Adrenal gland (tissue), 9 donors: ENCODE measurements at regions not wholly inside any gene's neighbourhood (a gene's known extent, or its start where the extent isn't known, plus 50 kb on each side); places are given as distances from the start of the nearest gene placed in this dataset.
"Not testable (repeated sequence)": the region's sequence is repeated elsewhere in the genome, so short reads cannot be mapped to it uniquely, and the experiment has no call there.

Source experiments
- DNase-seq, 7 donors: peaks; one replicate each; pipeline ENCODE4 v3.0.0-alpha.2; 2019 to 2020
- H3K27ac ChIP-seq, 5 donors: fragments of 200-600 bp; sonication (generic) in 4 of 5; 1 replicate in 3 of 5; 2 replicates in 2 of 5; pipeline versions ENCODE4 v1.5.1 to v1.8.0; 2016 to 2020; ENCODE audit warnings: mild to moderate bottlenecking in 1 of 5
- H3K27me3 ChIP-seq: fragments of 200-600 bp; 2 replicates; pipeline ENCODE4 v1.8.0; 2021
- H3K36me3 ChIP-seq, 2 donors: fragments of 200-600 bp; replicated peaks in 1 of 2; 1 replicate in 1 of 2; 2 replicates in 1 of 2; pipeline versions ENCODE4 v1.5.1 to v1.8.0; 2018 to 2022
- H3K4me1 ChIP-seq, 2 donors: fragments of 200-600 bp; replicated peaks in 1 of 2; 1 replicate in 1 of 2; 2 replicates in 1 of 2; pipeline versions ENCODE4 v1.5.1 to v1.8.0; 2018 to 2021
- H3K4me3 ChIP-seq, 4 donors: fragments of 200-600 bp; sonication (generic) in 3 of 4; one replicate each; pipeline ENCODE4 v1.5.1; 2016 to 2018
- H3K9me3 ChIP-seq, 3 donors: fragments of 200-600 bp; sonication (generic) in 1 of 3; replicated peaks in 1 of 3; 1 replicate in 2 of 3; 2 replicates in 1 of 3; pipeline versions ENCODE4 v1.5.1 to v1.8.0; 2016 to 2021
- POLR2A ChIP-seq, 2 donors: fragments of 450-650 bp; IDR thresholded peaks; one replicate each; pipeline ENCODE4 v1.6.1; 2017; ENCODE audit warnings: antibody characterized with exemption in 2 of 2, mild to moderate bottlenecking in 2 of 2, moderate library complexity in 1 of 2
- WGBS, 4 donors: extraction: QIAGEN DNeasy Blood & Tissue Kit in 2 of 4; methylation state at CpG; one replicate each; pipeline versions ENCODE4 v1.1.5 to v1.1.7; 2013 to 2017; 5-methylcytosine and 5-hydroxymethylcytosine counted together
- intact Hi-C, 2 donors: fragments of 100-400 bp; cut with DNase I; formaldehyde crosslinking; loops; one replicate each; pipeline versions ENCODE4 v1.14.1 to v1.15.0; 2022 to 2023
- TF ChIP-seq, protein P1 (sequence below), 6 experiments: fragments of 450-650 bp in 4 of 6; fragments of 200-600 bp in 2 of 6; sonication (generic) in 1 of 6; IDR thresholded peaks; 1 replicate in 5 of 6; 2 replicates in 1 of 6; pipeline versions ENCODE4 v1.5.1 to v1.8.0; 2016 to 2021; ENCODE audit warnings: antibody characterized with exemption in 6 of 6, mild to moderate bottlenecking in 2 of 6, moderate library complexity in 1 of 6
- donor health status: healthy with polysubstance abuse.
- donor health status: Bipolar disorder and iron deficiency.
- donor health status: DM: yes; HTN: yes; CAD: no.
- donor health status: DM: no; HTN: no; CAD: no.
- donor health status: DM: no; HTN: no; CAD: no.

DNA sequence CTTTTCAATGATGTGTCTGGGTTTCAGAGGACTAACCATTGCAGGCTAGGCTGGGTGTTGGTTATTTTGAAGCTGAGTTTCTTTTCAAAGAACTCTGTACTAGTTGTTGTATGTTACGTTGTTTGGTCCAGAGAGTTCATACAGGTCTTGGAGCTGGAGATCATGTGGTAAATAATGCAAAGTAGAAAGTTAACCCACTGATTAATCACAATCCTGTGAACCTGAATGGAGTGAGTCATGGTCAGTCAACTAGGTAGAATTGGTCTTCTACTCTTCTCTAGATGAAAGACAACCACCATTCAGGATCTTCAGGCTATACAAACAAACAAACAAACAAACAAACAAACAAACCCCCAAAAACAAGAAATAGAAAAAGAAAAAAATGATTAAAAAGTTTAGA is 388.9 kb upstream of the ACTBL2 start:
- Histone ChIP-seq H3K4me3 (no peak overlapping the region), H3K9me3 (no peaks in the 10 kb centered on the region), H3K36me3 (no peaks in the 10 kb centered on the region), H3K4me1 (no peaks in the 10 kb centered on the region), H3K27me3 (no peaks in the 10 kb centered on the region), H3K27ac (no peak overlapping the region)
- 75 to 85% (median 81%) methylated on average over 1 of the region's 1 CpG for WGBS, 4 donors
- DNase-seq = no peak
- intact Hi-C loops = loop anchor here in 1 of 2 donors (10.0 kb wide), 1 partner anchor 577 kb away; no protein-coding TSS in a partner anchor
- TF ChIP-seq, protein P1, sequence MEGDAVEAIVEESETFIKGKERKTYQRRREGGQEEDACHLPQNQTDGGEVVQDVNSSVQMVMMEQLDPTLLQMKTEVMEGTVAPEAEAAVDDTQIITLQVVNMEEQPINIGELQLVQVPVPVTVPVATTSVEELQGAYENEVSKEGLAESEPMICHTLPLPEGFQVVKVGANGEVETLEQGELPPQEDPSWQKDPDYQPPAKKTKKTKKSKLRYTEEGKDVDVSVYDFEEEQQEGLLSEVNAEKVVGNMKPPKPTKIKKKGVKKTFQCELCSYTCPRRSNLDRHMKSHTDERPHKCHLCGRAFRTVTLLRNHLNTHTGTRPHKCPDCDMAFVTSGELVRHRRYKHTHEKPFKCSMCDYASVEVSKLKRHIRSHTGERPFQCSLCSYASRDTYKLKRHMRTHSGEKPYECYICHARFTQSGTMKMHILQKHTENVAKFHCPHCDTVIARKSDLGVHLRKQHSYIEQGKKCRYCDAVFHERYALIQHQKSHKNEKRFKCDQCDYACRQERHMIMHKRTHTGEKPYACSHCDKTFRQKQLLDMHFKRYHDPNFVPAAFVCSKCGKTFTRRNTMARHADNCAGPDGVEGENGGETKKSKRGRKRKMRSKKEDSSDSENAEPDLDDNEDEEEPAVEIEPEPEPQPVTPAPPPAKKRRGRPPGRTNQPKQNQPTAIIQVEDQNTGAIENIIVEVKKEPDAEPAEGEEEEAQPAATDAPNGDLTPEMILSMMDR (IDR thresholded peaks at IDR 0.05) = no peak
- no peak for TF ChIP-seq POLR2A (IDR thresholded peaks at IDR 0.05)

- not testable (repeated sequence) for DNase-seq, H3K4me1 ChIP-seq, H3K27me3 ChIP-seq, H3K27ac ChIP-seq, H3K4me3 ChIP-seq, H3K36me3 ChIP-seq, H3K9me3 ChIP-seq
- intact Hi-C loops = loop anchor here in 1 of 2 donors (10.0 kb wide), 1 partner anchor 575 kb away; no protein-coding TSS in a partner anchor
- 79 to 100% (median 95%) methylated on average over 1 to 11 of the region's 14 CpGs for WGBS, 4 donors
These were observed 387.7 kb upstream of the ACTBL2 start for GRCh38 chr5:57870267-57870666.

DNA sequence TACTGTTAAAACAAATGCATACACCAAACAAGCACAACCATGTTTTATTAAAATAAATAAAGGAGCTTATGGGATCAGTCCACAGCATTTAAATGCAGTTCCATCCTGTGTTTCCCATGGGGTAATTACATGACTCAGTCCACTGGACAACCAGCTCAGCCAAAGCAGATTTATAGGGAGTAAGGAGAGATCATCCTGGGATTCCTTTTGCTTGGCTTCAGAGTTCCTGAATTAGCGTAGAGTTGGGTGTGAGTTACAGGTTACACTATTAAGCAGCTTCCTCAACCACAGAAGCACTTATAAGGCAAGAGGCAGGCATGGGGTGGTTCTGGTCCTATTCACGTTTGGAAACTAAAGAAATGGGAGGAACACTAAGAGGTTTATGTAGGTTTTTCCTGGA is 381.1 kb upstream of the ACTBL2 start:
- WGBS, 4 donors = 85 to 89% (median 85%) methylated on average over 2 of the region's 2 CpGs
- TF ChIP-seq POLR2A (IDR thresholded peaks at IDR 0.05) = no peak
- TF ChIP-seq, protein P1 (IDR thresholded peaks at IDR 0.05) = no peak
- Histone ChIP-seq H3K27me3 (no peaks in the 10 kb centered on the region), H3K9me3 (no peaks in the 10 kb centered on the region), H3K4me1 (no peaks in the 10 kb centered on the region), H3K36me3 (no peaks in the 10 kb centered on the region), H3K27ac (no peak overlapping the region), H3K4me3 (no peak overlapping the region)
- no peak for DNase-seq
- intact Hi-C loops = no loop called here

DNA sequence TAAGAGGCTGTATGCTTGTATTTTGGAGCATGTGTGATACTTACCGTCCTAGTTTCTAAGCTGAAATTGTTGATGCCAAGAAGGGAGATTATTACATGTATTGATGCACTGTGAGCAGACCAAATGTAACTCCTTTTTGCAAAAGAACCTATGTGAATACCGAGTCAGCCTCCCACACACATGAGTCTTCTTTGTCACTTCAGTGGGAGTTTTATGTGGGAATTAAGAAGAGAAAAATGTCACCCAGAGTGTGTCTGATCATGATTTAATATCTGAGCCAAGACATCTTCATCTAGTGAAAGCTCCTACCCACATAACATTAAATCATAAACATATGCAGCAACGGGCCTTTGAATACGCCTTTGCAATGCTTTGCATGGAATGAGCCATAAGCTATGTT is 380.3 kb upstream of the ACTBL2 start:
- intact Hi-C loops = no loop called here
- H3K4me1 ChIP-seq = no peaks in the 10 kb centered on the region
- H3K27me3 ChIP-seq = no peaks in the 10 kb centered on the region
- H3K27ac ChIP-seq = no peak overlapping the region
- no peaks in the 10 kb centered on the region for H3K9me3 ChIP-seq
- TF ChIP-seq, protein P1 (IDR thresholded peaks at IDR 0.05) = no peak
- no peak for TF ChIP-seq POLR2A (IDR thresholded peaks at IDR 0.05)
- DNase-seq = no peak
- no peak overlapping the region for H3K4me3 ChIP-seq
- H3K36me3 ChIP-seq = no peaks in the 10 kb centered on the region
- 85 to 92% (median 89%) methylated on average over 4 of the region's 4 CpGs for WGBS, 4 donors

DNA sequence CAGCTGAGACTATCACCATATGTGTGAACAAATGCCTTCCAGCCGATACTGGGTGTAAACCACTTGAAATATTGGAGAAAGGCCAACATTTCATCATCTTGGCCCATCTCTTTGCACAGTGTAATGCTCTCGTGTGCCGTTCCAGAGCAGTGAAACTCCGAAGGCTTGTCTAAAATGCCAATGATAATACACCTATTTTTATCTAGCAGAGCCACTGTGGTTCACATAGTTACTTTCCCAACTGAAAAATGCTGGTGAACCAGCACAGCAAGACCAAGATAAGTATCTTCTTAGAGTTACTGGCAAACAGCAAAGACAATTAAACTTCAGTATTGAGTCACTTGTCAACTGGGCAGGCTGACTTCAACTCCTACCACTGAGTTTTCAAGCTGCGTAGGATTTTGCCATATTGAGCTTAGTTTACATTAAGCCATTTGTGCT is 379.9 kb upstream of the ACTBL2 start:
- Histone ChIP-seq H3K4me3 (no peak overlapping the region), H3K36me3 (no peaks in the 10 kb centered on the region), H3K4me1 (no peaks in the 10 kb centered on the region), H3K27me3 (no peaks in the 10 kb centered on the region), H3K27ac (no peak overlapping the region), H3K9me3 (no peaks in the 10 kb centered on the region)
- TF ChIP-seq, protein P1 (IDR thresholded peaks at IDR 0.05) = no peak
- TF ChIP-seq POLR2A (IDR thresholded peaks at IDR 0.05) = no peak
- DNase-seq = no peak
- WGBS, 4 donors = 69 to 85% (median 81%) methylated on average over 5 of the region's 5 CpGs
- intact Hi-C loops = no loop called here
